HEK293 (cell line): ENCODE measurements at regions not wholly inside any gene's neighbourhood (a gene's known extent, or its start where the extent isn't known, plus 50 kb on each side); places are given as distances from the start of the nearest gene placed in this dataset.

ENCODE experiments used
- CTCF ChIA-PET: fragments of 350-600 bp; formaldehyde crosslinking; extraction: SDS; loops from one replicate; lab custom pipeline; 2021; ENCODE audit warnings: antibody characterized with exemption; lab: Yijun Ruan, JAX
- POLR2A ChIA-PET: fragments of 300-600 bp; formaldehyde crosslinking; extraction: SDS; loops from one replicate; lab custom pipeline; 2020; ENCODE audit warnings: antibody characterized with exemption, inconsistent platforms; lab: Yijun Ruan, JAX
- H3K27ac ChIP-seq: fragments of 200-500 bp; sonication (Bioruptor generic); 2 replicates; pipeline ENCODE4 v1.5.1; 2014; ENCODE audit warnings: low read depth, low read length, control low read depth, inconsistent platforms; ENCODE audit errors: extremely low read depth
- H3K36me3 ChIP-seq, 2 experiments: fragments of 200-500 bp in 1 of 2; sonication (Bioruptor generic) in 1 of 2; 1 replicate in 1 of 2; 2 replicates in 1 of 2; pipeline ENCODE4 v1.5.1; 2014 to 2017; ENCODE audit warnings: inconsistent platforms in 2 of 2, low read length in 2 of 2; ENCODE audit not compliant: control insufficient read depth in 2 of 2, insufficient read depth in 1 of 2
- H3K4me1 ChIP-seq: fragments of 200-500 bp; sonication (Bioruptor generic); 2 replicates; pipeline ENCODE4 v1.5.1; 2014; ENCODE audit warnings: mild to moderate bottlenecking, low read length, inconsistent platforms; ENCODE audit not compliant: control insufficient read depth, insufficient read depth
- H3K4me3 ChIP-seq: 2 replicates; pipeline ENCODE4 v1.5.1; 2011; ENCODE audit warnings: low read depth, mild to moderate bottlenecking, control low read depth, low read length, moderate library complexity
- H3K9me3 ChIP-seq: fragments of 200-500 bp; sonication (Bioruptor generic); 2 replicates; pipeline ENCODE4 v1.5.1; 2014; ENCODE audit warnings: low read depth, low read length, inconsistent platforms; ENCODE audit not compliant: control insufficient read depth, insufficient read depth
- OVOL3 ChIP-seq: fragments of 450-650 bp; formaldehyde crosslinking; IDR thresholded peaks from 2 replicates; pipeline ENCODE4 v1.5.1; 2016; ENCODE audit warnings: missing biosample characterization, missing genetic modification characterization
- WT1 ChIP-seq: fragments of 450-650 bp; formaldehyde crosslinking; IDR thresholded peaks from 2 replicates; pipeline ENCODE4 v1.5.1; 2016; ENCODE audit warnings: missing biosample characterization, missing genetic modification characterization
- ZBTB8A ChIP-seq: fragments of 450-650 bp; formaldehyde crosslinking; IDR thresholded peaks from 2 replicates; pipeline ENCODE4 v1.5.1; 2016; ENCODE audit warnings: missing biosample characterization, missing genetic modification characterization
- ZNF274 ChIP-seq, 2 experiments: fragments of 200-500 bp in 1 of 2; fragments of 450-650 bp in 1 of 2; sonication (Bioruptor generic) in 1 of 2; formaldehyde crosslinking in 1 of 2; IDR thresholded peaks; 2 replicates each; pipeline versions ENCODE4 v1.5.1 to v1.6.1; 2014 to 2016; ENCODE audit warnings: borderline replicate concordance in 1 of 2, inconsistent platforms in 1 of 2, low read length in 1 of 2, missing biosample characterization in 1 of 2, missing genetic modification characterization in 1 of 2
- ZNF707 ChIP-seq: fragments of 450-650 bp; formaldehyde crosslinking; IDR thresholded peaks from 2 replicates; pipeline ENCODE4 v1.5.1; 2016; ENCODE audit warnings: missing biosample characterization, missing genetic modification characterization
- TF ChIP-seq, protein P1 (sequence below): fragments of 450-650 bp; formaldehyde crosslinking; IDR thresholded peaks from 2 replicates; pipeline ENCODE4 v1.5.1; 2016; ENCODE audit warnings: missing biosample characterization, missing genetic modification characterization
- TF ChIP-seq, protein P2 (sequence below): fragments of 450-650 bp; formaldehyde crosslinking; IDR thresholded peaks from 2 replicates; pipeline ENCODE4 v1.5.1; 2016; ENCODE audit warnings: missing biosample characterization, missing genetic modification characterization
- TF ChIP-seq, protein P3 (sequence below): fragments of 450-650 bp; formaldehyde crosslinking; IDR thresholded peaks from 2 replicates; pipeline ENCODE4 v1.5.1; 2016; ENCODE audit warnings: missing biosample characterization, missing genetic modification characterization

- TF ChIP-seq, protein P1, sequence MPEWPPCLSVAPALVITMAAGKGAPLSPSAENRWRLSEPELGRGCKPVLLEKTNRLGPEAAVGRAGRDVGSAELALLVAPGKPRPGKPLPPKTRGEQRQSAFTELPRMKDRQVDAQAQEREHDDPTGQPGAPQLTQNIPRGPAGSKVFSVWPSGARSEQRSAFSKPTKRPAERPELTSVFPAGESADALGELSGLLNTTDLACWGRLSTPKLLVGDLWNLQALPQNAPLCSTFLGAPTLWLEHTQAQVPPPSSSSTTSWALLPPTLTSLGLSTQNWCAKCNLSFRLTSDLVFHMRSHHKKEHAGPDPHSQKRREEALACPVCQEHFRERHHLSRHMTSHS (tag by site-specific recombination), result no peak
- no peak for TF ChIP-seq WT1 (tag by site-specific recombination)
- TF ChIP-seq, protein P2, sequence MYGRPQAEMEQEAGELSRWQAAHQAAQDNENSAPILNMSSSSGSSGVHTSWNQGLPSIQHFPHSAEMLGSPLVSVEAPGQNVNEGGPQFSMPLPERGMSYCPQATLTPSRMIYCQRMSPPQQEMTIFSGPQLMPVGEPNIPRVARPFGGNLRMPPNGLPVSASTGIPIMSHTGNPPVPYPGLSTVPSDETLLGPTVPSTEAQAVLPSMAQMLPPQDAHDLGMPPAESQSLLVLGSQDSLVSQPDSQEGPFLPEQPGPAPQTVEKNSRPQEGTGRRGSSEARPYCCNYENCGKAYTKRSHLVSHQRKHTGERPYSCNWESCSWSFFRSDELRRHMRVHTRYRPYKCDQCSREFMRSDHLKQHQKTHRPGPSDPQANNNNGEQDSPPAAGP (tag by site-specific recombination), result no peak
- no peak for TF ChIP-seq ZNF707
Observed at GRCh38 chr21:25826652-25827051, 91.9 kb downstream of the GABPA start (continued).

GRCh38 chr21:25827513-25827912 lies 92.7 kb downstream of the GABPA start:
- no peaks in the 10 kb centered on the region for H3K4me1 ChIP-seq
- TF ChIP-seq OVOL3 (tag by site-specific recombination) (no peak), ZNF274 (IDR thresholded peaks at IDR 0.05; ENCODE audit: low read length) (no peak), ZNF274 (tag by site-specific recombination; IDR thresholded peaks at IDR 0.05; ENCODE audit: borderline replicate concordance) (no peak), ZNF707 (no peak), ZBTB8A (no peak)
- TF ChIP-seq, protein P3, sequence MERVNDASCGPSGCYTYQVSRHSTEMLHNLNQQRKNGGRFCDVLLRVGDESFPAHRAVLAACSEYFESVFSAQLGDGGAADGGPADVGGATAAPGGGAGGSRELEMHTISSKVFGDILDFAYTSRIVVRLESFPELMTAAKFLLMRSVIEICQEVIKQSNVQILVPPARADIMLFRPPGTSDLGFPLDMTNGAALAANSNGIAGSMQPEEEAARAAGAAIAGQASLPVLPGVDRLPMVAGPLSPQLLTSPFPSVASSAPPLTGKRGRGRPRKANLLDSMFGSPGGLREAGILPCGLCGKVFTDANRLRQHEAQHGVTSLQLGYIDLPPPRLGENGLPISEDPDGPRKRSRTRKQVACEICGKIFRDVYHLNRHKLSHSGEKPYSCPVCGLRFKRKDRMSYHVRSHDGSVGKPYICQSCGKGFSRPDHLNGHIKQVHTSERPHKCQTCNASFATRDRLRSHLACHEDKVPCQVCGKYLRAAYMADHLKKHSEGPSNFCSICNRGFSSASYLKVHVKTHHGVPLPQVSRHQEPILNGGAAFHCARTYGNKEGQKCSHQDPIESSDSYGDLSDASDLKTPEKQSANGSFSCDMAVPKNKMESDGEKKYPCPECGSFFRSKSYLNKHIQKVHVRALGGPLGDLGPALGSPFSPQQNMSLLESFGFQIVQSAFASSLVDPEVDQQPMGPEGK, result no peak
- TF ChIP-seq, all 188 proteins: peak for 0
- no peaks in the 10 kb centered on the region for H3K9me3 ChIP-seq
- H3K4me3 ChIP-seq, result no peak overlapping the region
- H3K36me3 ChIP-seq, result no peaks in the 10 kb centered on the region
- CTCF ChIA-PET, result interaction anchor here (1.9 kb wide), 1 partner anchor 26 kb away, joined by 5 read pairs; no protein-coding TSS in a partner anchor
- POLR2A ChIA-PET, result interaction anchor here (0.7 kb wide), 1 partner anchor 41 kb away, joined by 3 read pairs; no protein-coding TSS in a partner anchor
- no peak overlapping the region for H3K27ac ChIP-seq
